22Rv1 (cell line): ENCODE measurements at regions not wholly inside any gene's neighbourhood (a gene's known extent, or its start where the extent isn't known, plus 50 kb on each side); places are given as distances from the start of the nearest gene placed in this dataset.

Source experiments
- H3K27ac ChIP-seq: fragments of 450-650 bp; 2 replicates; pipeline ENCODE4 v1.5.1; 2017
- CTCF ChIP-seq: fragments of 450-650 bp; IDR thresholded peaks from 2 replicates; pipeline ENCODE4 v1.5.1; 2017; ENCODE audit warnings: mild to moderate bottlenecking
- ZFX ChIP-seq: fragments of 450-650 bp; IDR thresholded peaks from 2 replicates; pipeline ENCODE4 v1.6.1; 2017; ENCODE audit warnings: antibody characterized with exemption, borderline replicate concordance

DNA sequence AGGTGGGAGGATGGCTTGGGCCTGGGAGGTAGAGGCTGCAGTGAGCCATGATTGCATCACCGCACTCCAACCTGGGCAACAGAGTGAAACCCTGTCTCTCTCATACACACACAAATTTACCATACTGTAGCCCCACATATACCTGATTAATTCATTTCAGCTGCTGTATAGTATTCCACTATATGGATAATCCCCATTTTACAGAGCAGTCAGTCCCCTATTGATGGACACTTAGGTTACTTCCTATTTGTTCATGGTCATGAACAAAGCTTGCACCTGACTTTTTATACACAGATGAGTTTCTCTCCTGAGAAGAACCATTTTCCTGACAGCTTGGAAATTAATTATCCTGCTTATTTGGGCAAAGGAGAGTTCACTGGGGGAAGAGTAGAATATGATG, 59.2 kb downstream of the EMX2 start:
- H3K27ac ChIP-seq, result no peak overlapping the region
- no peak for TF ChIP-seq ZFX
- TF ChIP-seq CTCF, result no peak

DNA sequence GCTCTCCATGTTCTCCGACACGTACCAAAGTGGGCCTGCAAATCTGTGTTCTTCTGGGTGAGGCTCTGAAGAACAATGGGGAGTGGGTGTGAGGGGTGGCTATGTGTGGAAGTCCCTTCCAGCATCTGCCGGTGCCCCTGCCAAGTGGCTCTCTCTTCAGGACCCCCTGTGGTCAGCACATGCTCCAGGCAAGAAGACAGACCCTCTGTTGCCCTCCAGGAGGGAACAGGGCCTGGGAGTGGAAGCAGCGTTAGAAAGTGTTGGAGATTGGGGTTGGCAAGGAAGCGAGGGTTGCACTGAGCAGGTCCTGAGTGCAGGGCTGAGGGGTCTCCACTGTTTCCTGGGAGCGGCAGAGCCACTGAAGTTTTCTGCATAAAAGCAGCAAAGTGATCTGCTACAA, 60.5 kb downstream of the EMX2 start:
- H3K27ac ChIP-seq, result no peak overlapping the region
- TF ChIP-seq CTCF (no peak), ZFX (no peak)

DNA sequence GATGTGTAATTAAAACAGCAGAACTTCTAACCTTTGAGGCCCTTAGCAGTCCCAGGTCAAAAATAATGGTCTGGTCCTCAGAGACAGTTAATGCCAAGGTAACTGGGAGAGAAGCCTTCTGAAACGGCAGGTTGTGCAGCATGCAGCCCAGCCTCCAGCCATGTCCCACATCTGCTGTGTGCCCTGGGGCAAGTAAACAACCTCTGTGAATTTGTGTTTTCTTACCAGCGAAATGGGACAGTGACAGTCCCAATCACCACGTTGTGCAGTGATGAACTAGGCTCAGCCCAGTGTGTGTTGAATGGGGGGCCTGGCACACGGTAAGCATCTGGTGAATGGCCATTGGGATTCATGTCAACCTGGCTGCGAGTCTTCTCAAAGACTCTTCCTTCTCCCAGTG, 61.2 kb downstream of the EMX2 start:
- no peak overlapping the region for H3K27ac ChIP-seq
- TF ChIP-seq CTCF (no peak), ZFX (no peak)

DNA sequence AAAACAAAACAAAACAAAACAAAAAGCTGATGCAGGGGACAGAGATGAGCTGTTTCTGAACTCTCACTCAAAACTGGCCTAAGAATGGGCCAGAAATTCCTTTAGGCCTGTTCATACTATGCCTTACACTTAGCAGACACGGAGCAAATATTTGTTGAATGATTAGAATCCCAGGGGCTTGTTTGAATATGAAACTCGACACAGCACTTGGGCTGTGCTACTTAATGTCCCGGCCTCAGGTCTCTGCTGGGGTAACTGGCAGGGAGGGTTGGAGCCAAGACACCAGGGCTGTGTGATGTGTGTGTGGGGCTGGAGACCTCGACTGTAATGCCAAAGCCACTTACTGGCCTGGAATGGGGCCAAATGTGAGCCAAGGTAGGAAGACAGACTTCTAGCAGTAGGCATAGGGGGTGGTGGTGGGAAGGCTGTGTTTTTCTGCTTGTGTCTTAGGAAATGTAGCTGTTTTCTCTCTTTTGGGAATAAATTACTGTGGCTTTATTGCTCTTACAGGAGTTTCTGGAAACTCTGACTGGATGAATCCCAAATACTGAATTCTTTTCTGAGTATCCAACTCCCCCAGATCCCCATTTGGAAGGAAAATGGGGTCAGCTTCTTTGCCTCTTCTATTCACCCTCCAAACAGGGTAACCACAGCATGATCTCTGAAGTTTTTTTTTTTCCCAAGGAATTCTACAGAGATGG, 66.7 kb downstream of the EMX2 start:
- H3K27ac ChIP-seq, result no peak overlapping the region
- TF ChIP-seq ZFX (no peak), CTCF (no peak)

- TF ChIP-seq ZFX (no peak), CTCF (no peak)
- H3K27ac ChIP-seq, result no peak overlapping the region
These were observed 67.2 kb downstream of the EMX2 start for GRCh38 chr10:117609796-117610170.

DNA sequence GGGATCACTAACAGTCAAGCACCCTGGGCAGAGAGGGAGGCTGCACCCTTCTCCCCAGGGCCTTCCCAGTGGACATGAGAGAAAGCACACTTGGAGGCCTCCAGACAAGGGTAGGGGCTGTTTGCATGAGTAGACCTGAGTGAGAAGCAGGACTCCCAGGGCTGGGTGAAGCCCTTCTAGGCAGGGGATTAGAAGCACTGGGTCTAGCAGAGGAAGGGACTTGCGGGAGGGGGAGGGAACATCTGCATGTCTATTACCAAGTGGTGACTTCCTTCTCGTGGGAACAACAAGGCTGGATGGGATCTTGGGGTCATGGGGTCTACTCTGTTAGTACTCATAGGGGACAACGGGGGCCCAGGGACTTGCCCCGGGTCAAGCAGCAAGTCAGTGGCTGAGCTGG, 67.8 kb downstream of the EMX2 start:
- no peak overlapping the region for H3K27ac ChIP-seq
- TF ChIP-seq ZFX (no peak), CTCF (no peak)

DNA sequence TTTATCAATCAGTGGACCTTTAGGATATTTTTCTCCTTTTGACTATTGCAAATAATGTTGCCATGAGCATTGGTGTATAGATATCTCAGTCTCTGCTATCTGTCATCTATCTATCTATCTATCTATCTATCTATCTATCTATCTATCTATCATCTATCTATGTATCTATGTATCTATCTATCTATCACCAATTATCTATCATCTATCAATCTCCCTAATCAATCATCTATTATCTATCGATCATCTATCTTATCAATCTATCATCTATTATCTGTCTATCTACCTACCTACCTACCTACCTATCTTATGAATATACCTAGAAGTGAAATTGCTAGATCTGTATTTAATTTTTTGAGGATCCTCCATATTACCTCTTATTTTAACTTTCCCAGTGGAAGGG, 69.6 kb downstream of the EMX2 start:
- TF ChIP-seq ZFX (no peak), CTCF (no peak)
- no peak overlapping the region for H3K27ac ChIP-seq
